K562 (cell line): ENCODE measurements at regions not wholly inside any gene's neighbourhood (a gene's known extent, or its start where the extent isn't known, plus 50 kb on each side); places are given as distances from the start of the nearest gene placed in this dataset.

Source experiments
- ATAC-seq: fragments of 200-7000 bp; cut with Tn5 transposase; 3 replicates; pipeline ENCODE4 v1.9.1; 2020; ENCODE audit warnings: moderate library complexity
- BruUV-seq: library from RNA; stranded (reverse); fragments of 400-500 nt; replicated peaks from 2 replicates; lab custom pipeline; 2021; lab: Mats Ljungman, UMichigan
- CTCF ChIA-PET: fragments of 300-600 bp; formaldehyde crosslinking; extraction: SDS; loops from one replicate; lab custom pipeline; 2021; ENCODE audit warnings: low intra/inter-chr PET ratio; lab: Yijun Ruan, JAX
- POLR2A ChIA-PET: fragments of 300-600, 350-650 bp; sonication (Branson Sonifier 250); formaldehyde crosslinking; extraction: SDS; loops from one replicate; lab custom pipeline; 2021; ENCODE audit warnings: antibody characterized with exemption, inconsistent platforms; lab: Yijun Ruan, JAX
- DNase-seq, 4 experiments: peaks; one replicate each; pipeline versions ENCODE4 v3.0.0 to v3.0.0-alpha.2; 2011 to 2018; ENCODE audit warnings: low spot score in 3 of 4, mixed read lengths in 3 of 4; ENCODE audit errors: extremely low read depth in 1 of 4
- FAIRE-seq: peaks from 2 replicates; lab custom pipeline; 2011; peaks lifted over from hg19 to GRCh38; lab: Jason Lieb, UNC
- H2AFZ ChIP-seq: 2 replicates; pipeline ENCODE4 v1.6.0; 2011; ENCODE audit warnings: low read depth, low read length, control low read depth, inconsistent platforms
- H3K27ac ChIP-seq: fragments of 200-600 bp; 3 replicates; pipeline ENCODE4 v1.8.0; 2011; ENCODE audit warnings: low read depth, mild to moderate bottlenecking, control low read depth, inconsistent platforms, low read length, moderate library complexity, mixed read lengths; ENCODE audit errors: extremely low read depth
- H3K27me3 ChIP-seq, 2 experiments: fragments of 300-600 bp in 1 of 2; 2 replicates in 1 of 2; 3 replicates in 1 of 2; pipeline versions ENCODE4 v1.6.0 to v1.8.0; 2011; ENCODE audit warnings: inconsistent platforms in 2 of 2, low read length in 2 of 2, mild to moderate bottlenecking in 1 of 2, mixed read lengths in 1 of 2, moderate library complexity in 1 of 2; ENCODE audit not compliant: control insufficient read depth in 2 of 2, insufficient read depth in 2 of 2
- H3K36me3 ChIP-seq: fragments of 300-600 bp; 3 replicates; pipeline ENCODE4 v1.8.0; 2011; ENCODE audit warnings: mild to moderate bottlenecking, low read length, inconsistent platforms; ENCODE audit not compliant: control insufficient read depth, insufficient read depth
- H3K4me1 ChIP-seq, 2 experiments: fragments of 200-600 bp in 1 of 2; replicated peaks in 1 of 2; 2 replicates in 1 of 2; 3 replicates in 1 of 2; pipeline versions ENCODE4 v1.5.1 to v1.8.0; 2011; ENCODE audit warnings: inconsistent platforms in 2 of 2, low read length in 2 of 2, mild to moderate bottlenecking in 1 of 2, mixed read lengths in 1 of 2, moderate library complexity in 1 of 2; ENCODE audit not compliant: control insufficient read depth in 2 of 2, insufficient read depth in 2 of 2
- H3K4me2 ChIP-seq: 2 replicates; pipeline ENCODE4 v1.6.1; 2011; ENCODE audit warnings: low read length, control low read depth, inconsistent platforms, mixed read lengths; ENCODE audit not compliant: insufficient read depth
- H3K4me3 ChIP-seq: fragments of 200-600 bp; sonication (generic), shearing (Covaris generic); 2 replicates; pipeline ENCODE4 v1.5.1; 2016; ENCODE audit warnings: control low read depth, inconsistent platforms
- H3K79me2 ChIP-seq: fragments of 200-600 bp; 3 replicates; pipeline ENCODE4 v1.8.0; 2011; ENCODE audit warnings: low read length, inconsistent platforms; ENCODE audit not compliant: control insufficient read depth, insufficient read depth
- H3K9ac ChIP-seq, 2 experiments: 2 replicates each; pipeline versions ENCODE4 v1.6.0 to v1.6.1; 2011; ENCODE audit warnings: low read depth in 2 of 2, low read length in 2 of 2, control low read depth in 1 of 2, inconsistent platforms in 1 of 2, mild to moderate bottlenecking in 1 of 2, mixed read lengths in 1 of 2; ENCODE audit not compliant: insufficient read depth in 1 of 2
- H3K9me1 ChIP-seq: one replicate; pipeline ENCODE4 v1.6.0; 2011; ENCODE audit warnings: inconsistent platforms, mild to moderate bottlenecking, low read length, moderate library complexity; ENCODE audit not compliant: control insufficient read depth, insufficient read depth
- H3K9me3 ChIP-seq: replicated peaks from 2 replicates; pipeline ENCODE4 v1.5.1; 2011; ENCODE audit warnings: low read depth, low read length, inconsistent platforms; ENCODE audit not compliant: control insufficient read depth, insufficient read depth
- H4K20me1 ChIP-seq: replicated peaks from 2 replicates; pipeline ENCODE4 v1.6.1; 2011; ENCODE audit warnings: low read length, inconsistent platforms, mixed read lengths; ENCODE audit not compliant: control insufficient read depth, insufficient read depth
- C11orf30 ChIP-seq: fragments of 450-650 bp; IDR thresholded peaks from 2 replicates; pipeline ENCODE4 v1.6.1; 2016; ENCODE audit warnings: low read depth, mild to moderate bottlenecking
- CBFA2T3 ChIP-seq: fragments of 450-650 bp; IDR thresholded peaks from 2 replicates; pipeline ENCODE4 v1.6.1; 2017
- COPS2 ChIP-seq: fragments of 450-650 bp; conservative IDR thresholded peaks from 2 replicates; pipeline ENCODE4 v1.6.1; 2016; ENCODE audit warnings: mild to moderate bottlenecking, moderate library complexity
- CSDE1 ChIP-seq, 2 experiments: fragments of 450-650 bp; IDR thresholded peaks; 2 replicates each; pipeline ENCODE4 v1.6.1; 2016; ENCODE audit warnings: mild to moderate bottlenecking in 1 of 2
- FIP1L1 ChIP-seq: fragments of 200-400 bp; formaldehyde crosslinking; IDR thresholded peaks from 2 replicates; pipeline ENCODE4 v1.6.1; 2018; ENCODE audit warnings: mild to moderate bottlenecking, low read depth, low read length; ENCODE audit not compliant: poor library complexity, severe bottlenecking
- FOXM1 ChIP-seq, 2 experiments: fragments of 450-650 bp in 1 of 2; sonication (generic) in 1 of 2; formaldehyde crosslinking in 1 of 2; IDR thresholded peaks; 2 replicates each; pipeline versions ENCODE4 v1.6.1 to v1.9.0; 2017 to 2022; ENCODE audit warnings: low read depth in 2 of 2, mild to moderate bottlenecking in 2 of 2, missing genetic modification reagents in 1 of 2, moderate library complexity in 1 of 2
- ILK ChIP-seq: fragments of 450-650 bp; IDR thresholded peaks from 2 replicates; pipeline ENCODE4 v1.6.1; 2016; ENCODE audit warnings: missing genetic modification characterization, low read depth, mild to moderate bottlenecking, missing compliant biosample characterization, moderate library complexity, borderline replicate concordance
- KLF10 ChIP-seq: fragments of 250-450 bp; sonication (Bioruptor Pico); IDR thresholded peaks from 2 replicates; pipeline ENCODE4 v1.6.1; 2021; ENCODE audit warnings: matching md5 sums
- KLF13 ChIP-seq: fragments of 450-650 bp; IDR thresholded peaks from 2 replicates; pipeline ENCODE4 v1.6.1; 2016; ENCODE audit warnings: missing genetic modification characterization, low read depth, mild to moderate bottlenecking, missing compliant biosample characterization, moderate library complexity, borderline replicate concordance
- MAFK ChIP-seq: IDR thresholded peaks from 2 replicates; pipeline ENCODE4 v1.6.1; 2011; ENCODE audit warnings: low read length, improper control_type of control experiment
- MEF2D ChIP-seq: conservative IDR thresholded peaks from 2 replicates; pipeline ENCODE4 v1.6.1; 2016; ENCODE audit warnings: low read depth, missing genetic modification characterization, missing compliant biosample characterization
- RFX5 ChIP-seq: IDR thresholded peaks from 2 replicates; pipeline ENCODE4 v1.6.1; 2011; ENCODE audit warnings: low read depth, mild to moderate bottlenecking, improper control_type of control experiment, low read length
- RNF2 ChIP-seq: sonication (generic); IDR thresholded peaks from 2 replicates; pipeline ENCODE4 v1.6.1; 2016
- SIX5 ChIP-seq, 2 experiments: IDR thresholded peaks; 2 replicates each; pipeline ENCODE4 v1.6.1; 2011; ENCODE audit warnings: low read length in 2 of 2, borderline replicate concordance in 1 of 2, low read depth in 1 of 2, mild to moderate bottlenecking in 1 of 2, moderate library complexity in 1 of 2; ENCODE audit not compliant: insufficient read depth in 1 of 2
- SRSF7 ChIP-seq: fragments of 200-400 bp; formaldehyde crosslinking; optimal IDR thresholded peaks from 2 replicates; pipeline ENCODE3; 2017; ENCODE audit warnings: mild to moderate bottlenecking, low read depth, low read length
- TRIM28 ChIP-seq: fragments of 450-650 bp; IDR thresholded peaks from 2 replicates; pipeline ENCODE4 v1.6.1; 2017
- ZBTB1 ChIP-seq: sonication (generic); formaldehyde crosslinking; IDR thresholded peaks from 2 replicates; pipeline ENCODE4 v1.8.1; 2023; ENCODE audit warnings: missing genetic modification reagents, low read depth, mild to moderate bottlenecking, borderline replicate concordance
- ZNF217 ChIP-seq: sonication (generic); formaldehyde crosslinking; IDR thresholded peaks from 2 replicates; pipeline ENCODE4 v1.8.0; 2022; ENCODE audit warnings: mild to moderate bottlenecking, missing genetic modification reagents
- ZNF316 ChIP-seq: fragments of 450-650 bp; IDR thresholded peaks from 2 replicates; pipeline ENCODE4 v1.6.1; 2016
- ZNF668 ChIP-seq: fragments of 250-450 bp; sonication (Bioruptor Pico); IDR thresholded peaks from 2 replicates; pipeline ENCODE4 v1.8.0; 2022; ENCODE audit warnings: mild to moderate bottlenecking, inconsistent platforms
- WGBS: fragments of 100-300 bp; shearing (Covaris generic); methylation state at CpG from one replicate; pipeline ENCODE4 v1.1.6; 2016; ENCODE audit warnings: low coverage, mixed read lengths; ENCODE audit not compliant: insufficient coverage; ENCODE audit errors: missing lambda C conversion rate; 5-methylcytosine and 5-hydroxymethylcytosine counted together
- in situ Hi-C: fragments of 300-500 bp; cut with MboI; formaldehyde crosslinking; loops from 4 replicates; pipeline ENCODE4 v1.15.0; 2018; ENCODE audit warnings: inconsistent platforms, mixed read lengths
- intact Hi-C: fragments of 100-400 bp; cut with micrococcal nuclease; formaldehyde crosslinking; loops from 2 replicates; pipeline ENCODE4 v1.14.2; 2022
- TF ChIP-seq, protein P1 (sequence below): sonication (generic); formaldehyde crosslinking; IDR thresholded peaks from 2 replicates; pipeline ENCODE4 v1.8.1; 2022; ENCODE audit warnings: missing genetic modification reagents
- TF ChIP-seq, protein P2 (sequence below): sonication (generic); IDR thresholded peaks from 2 replicates; pipeline ENCODE4 v1.6.1; 2016
- TF ChIP-seq, protein P3 (sequence below), 2 experiments: IDR thresholded peaks; 2 replicates each; pipeline ENCODE4 v1.6.1; 2011; ENCODE audit warnings: borderline replicate concordance in 1 of 2, control low read depth in 1 of 2, low read depth in 1 of 2, low read length in 1 of 2, mild to moderate bottlenecking in 1 of 2, mixed read lengths in 1 of 2, moderate library complexity in 1 of 2; ENCODE audit not compliant: insufficient read depth in 1 of 2, insufficient read length in 1 of 2, poor library complexity in 1 of 2, severe bottlenecking in 1 of 2; ENCODE audit errors: extremely low read depth in 1 of 2

DNA sequence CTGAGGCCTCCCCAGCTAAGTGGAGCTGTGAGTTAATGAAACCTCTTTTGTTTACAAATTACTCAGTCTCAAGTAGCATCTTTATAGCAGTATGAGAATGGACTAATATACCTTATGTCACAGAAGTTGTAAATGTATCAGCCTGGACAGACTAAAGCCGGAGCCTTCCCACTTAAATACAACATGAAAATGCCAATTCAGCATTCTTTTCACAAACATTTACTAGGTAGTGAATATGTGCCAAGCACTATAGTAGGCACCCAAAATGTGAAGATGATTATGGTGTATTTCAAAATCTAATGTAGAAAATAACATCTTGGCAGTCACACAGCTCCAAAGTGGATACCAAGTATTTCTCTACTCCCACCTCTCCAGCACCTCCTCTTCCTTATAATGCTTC lies 693.0 kb downstream of the KCNJ2 start:
- no peak overlapping the region for H3K27ac ChIP-seq
- in situ Hi-C loops = no loop called here
- intact Hi-C loops = no loop called here
- ChIA-PET CTCF (no interaction called here), POLR2A (no interaction called here)
- no peak overlapping the region for H3K4me3 ChIP-seq
- H3K36me3 ChIP-seq = no peaks in the 10 kb centered on the region
- no peak for FAIRE-seq
- no peaks in the 10 kb centered on the region for H4K20me1 ChIP-seq
- H3K9me1 ChIP-seq = no peaks in the 10 kb centered on the region
- H3K4me2 ChIP-seq = no peak overlapping the region
- no peak for ATAC-seq
- H3K79me2 ChIP-seq = no peaks in the 10 kb centered on the region
- H3K27me3 ChIP-seq = no peaks in the 10 kb centered on the region
- no peak for DNase-seq
- WGBS = 0% methylated on average over 1 of the region's 1 CpG
- H2AFZ ChIP-seq = no peak overlapping the region
- H3K4me1 ChIP-seq = no peaks in the 10 kb centered on the region
- no peak overlapping the region for H3K9ac ChIP-seq
- no TSS peak for BruUV-seq
- H3K9me3 ChIP-seq = no peaks in the 10 kb centered on the region; the same call in 1 of the 2 replicates
- TF ChIP-seq, protein P1, sequence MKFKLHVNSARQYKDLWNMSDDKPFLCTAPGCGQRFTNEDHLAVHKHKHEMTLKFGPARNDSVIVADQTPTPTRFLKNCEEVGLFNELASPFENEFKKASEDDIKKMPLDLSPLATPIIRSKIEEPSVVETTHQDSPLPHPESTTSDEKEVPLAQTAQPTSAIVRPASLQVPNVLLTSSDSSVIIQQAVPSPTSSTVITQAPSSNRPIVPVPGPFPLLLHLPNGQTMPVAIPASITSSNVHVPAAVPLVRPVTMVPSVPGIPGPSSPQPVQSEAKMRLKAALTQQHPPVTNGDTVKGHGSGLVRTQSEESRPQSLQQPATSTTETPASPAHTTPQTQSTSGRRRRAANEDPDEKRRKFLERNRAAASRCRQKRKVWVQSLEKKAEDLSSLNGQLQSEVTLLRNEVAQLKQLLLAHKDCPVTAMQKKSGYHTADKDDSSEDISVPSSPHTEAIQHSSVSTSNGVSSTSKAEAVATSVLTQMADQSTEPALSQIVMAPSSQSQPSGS (CRISPR knock-in tag) = no peak
- TF ChIP-seq SIX5 (IDR thresholded peaks at IDR 0.05; ENCODE audit: borderline replicate concordance in 1 of 2, insufficient read depth in 1 of 2, low read depth in 1 of 2, low read length in 2 of 2) = no peak
- TF ChIP-seq ZNF316 = peak; percentile 50; the same call in 1 of the 2 replicates
- TF ChIP-seq FOXM1 (IDR thresholded peaks at IDR 0.05; ENCODE audit: low read depth) = no peak
- TF ChIP-seq FOXM1 (CRISPR knock-in tag; IDR thresholded peaks at IDR 0.05; ENCODE audit: low read depth) = no peak
- TF ChIP-seq ILK (tag) = no peak
- no peak for TF ChIP-seq KLF13 (tag)
- TF ChIP-seq ZNF217 (CRISPR knock-in tag) = no peak
- no peak for TF ChIP-seq TRIM28
- no peak for TF ChIP-seq RNF2
- TF ChIP-seq KLF10 = no peak
- TF ChIP-seq, protein P2, sequence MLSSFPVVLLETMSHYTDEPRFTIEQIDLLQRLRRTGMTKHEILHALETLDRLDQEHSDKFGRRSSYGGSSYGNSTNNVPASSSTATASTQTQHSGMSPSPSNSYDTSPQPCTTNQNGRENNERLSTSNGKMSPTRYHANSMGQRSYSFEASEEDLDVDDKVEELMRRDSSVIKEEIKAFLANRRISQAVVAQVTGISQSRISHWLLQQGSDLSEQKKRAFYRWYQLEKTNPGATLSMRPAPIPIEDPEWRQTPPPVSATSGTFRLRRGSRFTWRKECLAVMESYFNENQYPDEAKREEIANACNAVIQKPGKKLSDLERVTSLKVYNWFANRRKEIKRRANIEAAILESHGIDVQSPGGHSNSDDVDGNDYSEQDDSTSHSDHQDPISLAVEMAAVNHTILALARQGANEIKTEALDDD = no peak
- TF ChIP-seq ZBTB1 (CRISPR knock-in tag) = no peak
- TF ChIP-seq CBFA2T3 = no peak
- peak; percentile 75 for TF ChIP-seq MAFK
- no peak for TF ChIP-seq RFX5
- TF ChIP-seq C11orf30 = peak; percentile 21; the same call in 1 of the 2 replicates
- TF ChIP-seq FIP1L1 = no peak
- TF ChIP-seq, protein P3, sequence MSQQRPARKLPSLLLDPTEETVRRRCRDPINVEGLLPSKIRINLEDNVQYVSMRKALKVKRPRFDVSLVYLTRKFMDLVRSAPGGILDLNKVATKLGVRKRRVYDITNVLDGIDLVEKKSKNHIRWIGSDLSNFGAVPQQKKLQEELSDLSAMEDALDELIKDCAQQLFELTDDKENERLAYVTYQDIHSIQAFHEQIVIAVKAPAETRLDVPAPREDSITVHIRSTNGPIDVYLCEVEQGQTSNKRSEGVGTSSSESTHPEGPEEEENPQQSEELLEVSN (IDR thresholded peaks at IDR 0.05; ENCODE audit: borderline replicate concordance in 1 of 2, extremely low read depth in 1 of 2, insufficient read depth in 1 of 2, insufficient read length in 1 of 2, low read depth in 1 of 2, low read length in 1 of 2, poor library complexity in 1 of 2, severe bottlenecking in 1 of 2) = no peak
- no peak for TF ChIP-seq MEF2D (tag)
- no peak for TF ChIP-seq ZNF668 (CRISPR knock-in tag)
- TF ChIP-seq COPS2 = no peak
- no peak for TF ChIP-seq SRSF7
- TF ChIP-seq CSDE1 (IDR thresholded peaks at IDR 0.05) = no peak
